Neural cell (in vitro differentiated cells): ENCODE measurements at regions not wholly inside any gene's neighbourhood (a gene's known extent, or its start where the extent isn't known, plus 50 kb on each side); places are given as distances from the start of the nearest gene placed in this dataset.

ENCODE experiments used
- H2AFZ ChIP-seq: fragments of 200-600, 300-800 bp; sonication (generic), shearing (Covaris generic); 2 replicates; pipeline ENCODE4 v1.6.0; 2014; ENCODE audit warnings: low read depth, mild to moderate bottlenecking, antibody characterized with exemption, low read length, moderate library complexity
- H3F3A ChIP-seq: fragments of 200-600 bp; shearing (Covaris generic); 2 replicates; pipeline ENCODE4 v1.6.1; 2016; ENCODE audit warnings: mild to moderate bottlenecking, moderate library complexity, mixed read lengths, antibody characterized with exemption, low read length; ENCODE audit not compliant: insufficient read depth, poor library complexity, severe bottlenecking
- H3K27ac ChIP-seq: fragments of 200-600, 300-800 bp; sonication (generic), shearing (Covaris generic); 2 replicates; pipeline ENCODE4 v1.5.1; 2014; ENCODE audit warnings: mild to moderate bottlenecking, low read length, moderate library complexity
- H3K27me3 ChIP-seq: fragments of 300-800, 200-600 bp; sonication (generic), shearing (Covaris generic); 2 replicates; pipeline ENCODE4 v1.6.0; 2014; ENCODE audit warnings: mild to moderate bottlenecking, low read depth, low read length, moderate library complexity; ENCODE audit not compliant: insufficient read depth
- H3K36me3 ChIP-seq: fragments of 300-800, 200-600 bp; sonication (generic), shearing (Covaris generic); 2 replicates; pipeline ENCODE4 v1.5.1; 2014; ENCODE audit warnings: mild to moderate bottlenecking, antibody characterized with exemption, low read length, moderate library complexity; ENCODE audit not compliant: insufficient read depth
- H3K4me2 ChIP-seq: fragments of 300-800, 200-600 bp; sonication (generic), shearing (Covaris generic); 2 replicates; pipeline ENCODE4 v1.6.0; 2014; ENCODE audit warnings: mild to moderate bottlenecking, low read length
- H3K4me3 ChIP-seq: fragments of 300-800, 200-600 bp; sonication (generic), shearing (Covaris generic); 2 replicates; pipeline ENCODE4 v1.5.1; 2014; ENCODE audit warnings: mild to moderate bottlenecking, low read length, moderate library complexity
- H3K79me2 ChIP-seq: fragments of 200-600 bp; shearing (Covaris generic); replicated peaks from 2 replicates; pipeline ENCODE4 v1.6.0; 2014; ENCODE audit warnings: mild to moderate bottlenecking, low read length, moderate library complexity; ENCODE audit not compliant: insufficient read depth
- H3K9ac ChIP-seq: fragments of 300-800, 200-600 bp; sonication (generic), shearing (Covaris generic); 2 replicates; pipeline ENCODE4 v1.6.1; 2016; ENCODE audit warnings: mild to moderate bottlenecking, low read length, mixed read lengths
- H3K9me2 ChIP-seq: fragments of 200-600 bp; shearing (Covaris generic); 2 replicates; pipeline ENCODE4 v1.6.1; 2016; ENCODE audit warnings: mild to moderate bottlenecking, low read length, mixed read lengths; ENCODE audit not compliant: insufficient read depth
- H3K9me3 ChIP-seq: fragments of 200-600, 300-800 bp; sonication (generic), shearing (Covaris generic); 2 replicates; pipeline ENCODE4 v1.6.1; 2016; ENCODE audit warnings: mild to moderate bottlenecking, mixed run types, low read length, moderate library complexity, mixed read lengths
- H4K20me1 ChIP-seq: fragments of 200-600 bp; shearing (Covaris generic); 2 replicates; pipeline ENCODE4 v1.6.1; 2016; ENCODE audit warnings: mild to moderate bottlenecking, mixed run types; ENCODE audit not compliant: insufficient read depth
- EP300 ChIP-seq: fragments of 450-650 bp; conservative IDR thresholded peaks from 2 replicates; pipeline ENCODE4 v1.6.1; 2014; ENCODE audit warnings: antibody characterized with exemption, mild to moderate bottlenecking, moderate library complexity; ENCODE audit not compliant: poor library complexity, severe bottlenecking
- EZH2 ChIP-seq: fragments of 200-600, 300-800 bp; shearing (Covaris generic), sonication (generic); IDR thresholded peaks from 2 replicates; pipeline ENCODE4 v1.6.1; 2014; ENCODE audit warnings: antibody characterized with exemption, low read length, borderline replicate concordance, mild to moderate bottlenecking; ENCODE audit not compliant: insufficient read depth, poor library complexity, severe bottlenecking
- MXI1 ChIP-seq: fragments of 450-650 bp; conservative IDR thresholded peaks from 2 replicates; pipeline ENCODE4 v1.6.1; 2014; ENCODE audit warnings: antibody characterized with exemption, mild to moderate bottlenecking; ENCODE audit not compliant: poor library complexity, severe bottlenecking
- POLR2AphosphoS5 ChIP-seq: IDR thresholded peaks from 2 replicates; pipeline ENCODE4 v1.6.1; 2012
- RAD21 ChIP-seq: fragments of 450-650 bp; conservative IDR thresholded peaks from 2 replicates; pipeline ENCODE4 v1.6.1; 2014; ENCODE audit warnings: antibody characterized with exemption, mild to moderate bottlenecking, moderate library complexity
- SMC3 ChIP-seq: fragments of 450-650 bp; conservative IDR thresholded peaks from 2 replicates; pipeline ENCODE4 v1.6.1; 2014; ENCODE audit warnings: antibody characterized with exemption, mild to moderate bottlenecking, moderate library complexity; ENCODE audit not compliant: poor library complexity
- TAF1 ChIP-seq: IDR thresholded peaks from 2 replicates; pipeline ENCODE4 v1.6.1; 2012; ENCODE audit warnings: low read depth
- TF ChIP-seq, protein P1 (sequence below): IDR thresholded peaks from 2 replicates; pipeline ENCODE4 v1.6.1; 2012; ENCODE audit warnings: borderline replicate concordance
- TF ChIP-seq, protein P2 (sequence below): fragments of 450-650 bp; IDR thresholded peaks from 2 replicates; pipeline ENCODE4 v1.5.1; 2014; ENCODE audit warnings: antibody characterized with exemption, mild to moderate bottlenecking, moderate library complexity; ENCODE audit not compliant: poor library complexity, severe bottlenecking

DNA sequence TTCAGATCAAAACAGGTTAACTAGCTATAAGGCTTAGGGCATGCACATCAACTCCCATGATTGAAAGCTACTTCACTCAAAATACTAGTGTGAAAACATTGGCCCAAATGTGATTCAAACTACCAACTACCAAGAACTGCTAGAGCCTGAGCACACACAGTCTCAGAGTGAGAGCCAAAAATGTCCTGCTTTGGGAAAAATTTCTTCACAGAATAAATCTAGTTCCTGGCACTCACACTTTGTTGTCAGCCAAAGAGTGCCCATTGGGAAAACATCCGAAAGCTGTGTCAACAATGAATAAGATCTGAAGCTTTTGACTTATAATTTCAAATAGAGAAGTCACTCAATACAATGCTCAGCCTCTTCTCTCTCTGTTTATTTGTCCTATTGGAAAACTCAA is 182.7 kb downstream of the LRATD1 start:
- no peaks in the 10 kb centered on the region for H4K20me1 ChIP-seq
- H3K4me2 ChIP-seq: no peak overlapping the region
- H3K9me2 ChIP-seq: no peaks in the 10 kb centered on the region
- no peaks in the 10 kb centered on the region for H3K27me3 ChIP-seq
- H3K9ac ChIP-seq: no peak overlapping the region
- H3K79me2 ChIP-seq: no peaks in the 10 kb centered on the region
- H2AFZ ChIP-seq: no peak overlapping the region
- H3F3A ChIP-seq: no peaks in the 10 kb centered on the region
- TF ChIP-seq MXI1 (no peak), SMC3 (no peak), TAF1 (no peak), POLR2AphosphoS5 (no peak), RAD21 (no peak)
- TF ChIP-seq, protein P1, sequence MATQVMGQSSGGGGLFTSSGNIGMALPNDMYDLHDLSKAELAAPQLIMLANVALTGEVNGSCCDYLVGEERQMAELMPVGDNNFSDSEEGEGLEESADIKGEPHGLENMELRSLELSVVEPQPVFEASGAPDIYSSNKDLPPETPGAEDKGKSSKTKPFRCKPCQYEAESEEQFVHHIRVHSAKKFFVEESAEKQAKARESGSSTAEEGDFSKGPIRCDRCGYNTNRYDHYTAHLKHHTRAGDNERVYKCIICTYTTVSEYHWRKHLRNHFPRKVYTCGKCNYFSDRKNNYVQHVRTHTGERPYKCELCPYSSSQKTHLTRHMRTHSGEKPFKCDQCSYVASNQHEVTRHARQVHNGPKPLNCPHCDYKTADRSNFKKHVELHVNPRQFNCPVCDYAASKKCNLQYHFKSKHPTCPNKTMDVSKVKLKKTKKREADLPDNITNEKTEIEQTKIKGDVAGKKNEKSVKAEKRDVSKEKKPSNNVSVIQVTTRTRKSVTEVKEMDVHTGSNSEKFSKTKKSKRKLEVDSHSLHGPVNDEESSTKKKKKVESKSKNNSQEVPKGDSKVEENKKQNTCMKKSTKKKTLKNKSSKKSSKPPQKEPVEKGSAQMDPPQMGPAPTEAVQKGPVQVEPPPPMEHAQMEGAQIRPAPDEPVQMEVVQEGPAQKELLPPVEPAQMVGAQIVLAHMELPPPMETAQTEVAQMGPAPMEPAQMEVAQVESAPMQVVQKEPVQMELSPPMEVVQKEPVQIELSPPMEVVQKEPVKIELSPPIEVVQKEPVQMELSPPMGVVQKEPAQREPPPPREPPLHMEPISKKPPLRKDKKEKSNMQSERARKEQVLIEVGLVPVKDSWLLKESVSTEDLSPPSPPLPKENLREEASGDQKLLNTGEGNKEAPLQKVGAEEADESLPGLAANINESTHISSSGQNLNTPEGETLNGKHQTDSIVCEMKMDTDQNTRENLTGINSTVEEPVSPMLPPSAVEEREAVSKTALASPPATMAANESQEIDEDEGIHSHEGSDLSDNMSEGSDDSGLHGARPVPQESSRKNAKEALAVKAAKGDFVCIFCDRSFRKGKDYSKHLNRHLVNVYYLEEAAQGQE: no peak
- no peak overlapping the region for H3K27ac ChIP-seq
- no peaks in the 10 kb centered on the region for H3K36me3 ChIP-seq
- no peak overlapping the region for H3K4me3 ChIP-seq
- no peaks in the 10 kb centered on the region for H3K9me3 ChIP-seq

DNA sequence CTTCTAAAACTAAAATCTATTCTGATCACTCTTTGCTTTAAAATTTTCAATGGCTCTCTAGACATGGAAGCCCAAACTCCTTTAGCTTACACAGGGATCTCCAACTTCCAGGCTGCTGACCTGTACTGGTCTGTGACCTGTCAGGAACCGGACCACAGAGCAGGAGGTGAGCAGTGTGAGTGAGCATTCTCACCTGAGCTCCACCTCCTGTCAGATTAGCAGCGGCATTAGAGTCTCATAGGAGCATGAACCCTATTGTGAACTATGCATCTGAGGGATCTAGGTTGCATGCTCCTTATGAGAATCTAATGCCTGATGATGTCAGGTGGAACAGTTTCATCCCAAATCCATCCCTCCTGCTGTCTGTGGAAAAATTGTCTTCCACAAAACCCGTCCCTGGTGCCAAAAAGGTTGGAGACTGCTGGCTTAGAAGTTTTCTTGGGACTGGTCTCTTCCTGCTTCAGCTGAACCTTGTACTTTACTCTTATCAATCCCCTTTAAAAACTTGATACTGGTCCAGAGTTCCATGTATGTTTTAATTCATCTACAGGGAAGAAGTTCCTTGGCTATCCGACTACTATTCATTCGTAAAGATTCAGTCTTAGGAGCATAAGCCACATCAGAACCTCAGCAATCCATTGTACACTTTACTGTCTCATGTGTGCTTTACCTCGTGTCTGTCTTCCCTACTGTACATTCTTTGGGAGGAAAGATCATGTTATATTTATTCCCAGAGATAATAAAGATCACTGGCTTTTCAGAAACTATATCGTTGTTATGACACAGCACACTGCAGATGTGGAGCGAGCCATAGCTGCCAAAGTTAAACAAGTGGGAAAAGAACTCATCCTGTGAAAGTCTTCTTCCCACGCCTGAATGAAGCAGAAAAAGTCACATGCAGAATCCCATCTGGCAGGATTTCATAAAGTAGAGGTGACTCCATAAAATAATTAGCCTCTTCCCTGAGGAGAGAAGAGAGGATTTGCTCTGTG is 183.8 kb downstream of the LRATD1 start:
- Histone ChIP-seq H3K4me3 (no peak overlapping the region), H3K9me2 (no peaks in the 10 kb centered on the region), H3K9me3 (no peaks in the 10 kb centered on the region), H3K36me3 (no peaks in the 10 kb centered on the region), H4K20me1 (no peaks in the 10 kb centered on the region), H3K79me2 (no peaks in the 10 kb centered on the region), H3K27ac (no peak overlapping the region), H3K4me2 (no peak overlapping the region), H3F3A (no peaks in the 10 kb centered on the region), H3K27me3 (no peaks in the 10 kb centered on the region), H3K9ac (no peak overlapping the region), H2AFZ (no peak overlapping the region)
- TF ChIP-seq POLR2AphosphoS5: no peak
- no peak for TF ChIP-seq RAD21
- no peak for TF ChIP-seq TAF1
- no peak for TF ChIP-seq MXI1
- TF ChIP-seq, protein P2, sequence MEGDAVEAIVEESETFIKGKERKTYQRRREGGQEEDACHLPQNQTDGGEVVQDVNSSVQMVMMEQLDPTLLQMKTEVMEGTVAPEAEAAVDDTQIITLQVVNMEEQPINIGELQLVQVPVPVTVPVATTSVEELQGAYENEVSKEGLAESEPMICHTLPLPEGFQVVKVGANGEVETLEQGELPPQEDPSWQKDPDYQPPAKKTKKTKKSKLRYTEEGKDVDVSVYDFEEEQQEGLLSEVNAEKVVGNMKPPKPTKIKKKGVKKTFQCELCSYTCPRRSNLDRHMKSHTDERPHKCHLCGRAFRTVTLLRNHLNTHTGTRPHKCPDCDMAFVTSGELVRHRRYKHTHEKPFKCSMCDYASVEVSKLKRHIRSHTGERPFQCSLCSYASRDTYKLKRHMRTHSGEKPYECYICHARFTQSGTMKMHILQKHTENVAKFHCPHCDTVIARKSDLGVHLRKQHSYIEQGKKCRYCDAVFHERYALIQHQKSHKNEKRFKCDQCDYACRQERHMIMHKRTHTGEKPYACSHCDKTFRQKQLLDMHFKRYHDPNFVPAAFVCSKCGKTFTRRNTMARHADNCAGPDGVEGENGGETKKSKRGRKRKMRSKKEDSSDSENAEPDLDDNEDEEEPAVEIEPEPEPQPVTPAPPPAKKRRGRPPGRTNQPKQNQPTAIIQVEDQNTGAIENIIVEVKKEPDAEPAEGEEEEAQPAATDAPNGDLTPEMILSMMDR: no peak
- TF ChIP-seq, protein P1: no peak
- TF ChIP-seq SMC3: no peak
- TF ChIP-seq EZH2: no peak
- no peak for TF ChIP-seq EP300
